GM19239 (cell line): ENCODE measurements at regions not wholly inside any gene's neighbourhood (a gene's known extent, or its start where the extent isn't known, plus 50 kb on each side); places are given as distances from the start of the nearest gene placed in this dataset.
"Not testable (repeated sequence)": the region's sequence is repeated elsewhere in the genome, so short reads cannot be mapped to it uniquely, and the experiment has no call there.

Source experiments
- DNase-seq: peaks from one replicate; pipeline ENCODE4 v3.0.0; 2011; ENCODE audit warnings: low spot score; ENCODE audit not compliant: insufficient read length
- FAIRE-seq: peaks from 2 replicates; lab custom pipeline; 2011; peaks lifted over from hg19 to GRCh38; lab: Jason Lieb, UNC

GRCh38 chr18:55950379-55951166, 362.6 kb upstream of the TCF4 start:
- no peak for DNase-seq
- no peak for FAIRE-seq

GRCh38 chr18:55934821-55935220, 346.8 kb upstream of the TCF4 start:
- FAIRE-seq = no peak
- no peak for DNase-seq

- DNase-seq = no peak
- FAIRE-seq = no peak
Measured at GRCh38 chr18:55932675-55933074, 344.7 kb upstream of the TCF4 start.

- DNase-seq = no peak
- no peak for FAIRE-seq
Measured at GRCh38 chr18:55927831-55928230, 339.8 kb upstream of the TCF4 start.

GRCh38 chr18:55925772-55926171, 337.8 kb upstream of the TCF4 start:
- no peak for FAIRE-seq
- DNase-seq = no peak

- DNase-seq (no peak), FAIRE-seq (no peak)
Measured at GRCh38 chr18:55920063-55920462, 332.1 kb upstream of the TCF4 start.

GRCh38 chr18:55918444-55918843, 330.5 kb upstream of the TCF4 start:
- DNase-seq = no peak

GRCh38 chr18:55912919-55913318, 324.9 kb upstream of the TCF4 start:
- FAIRE-seq = no peak
- no peak for DNase-seq

More at GRCh38 chr18:55918444-55918843, 330.5 kb upstream of the TCF4 start:
- no peak for FAIRE-seq

- FAIRE-seq = no peak
- no peak for DNase-seq
Measured at GRCh38 chr18:55912071-55912470, 324.1 kb upstream of the TCF4 start.

- no peak for DNase-seq
- FAIRE-seq = no peak
Measured at GRCh38 chr18:55910296-55910695, 322.3 kb upstream of the TCF4 start.

- no peak for DNase-seq
- no peak for FAIRE-seq
Measured at GRCh38 chr18:55908901-55909366, 320.9 kb upstream of the TCF4 start.

- DNase-seq (no peak), FAIRE-seq (no peak)
Measured at GRCh38 chr18:55907453-55908175, 319.6 kb upstream of the TCF4 start.

GRCh38 chr18:55906536-55906935, 318.5 kb upstream of the TCF4 start:
- DNase-seq = no peak
- no peak for FAIRE-seq

GRCh38 chr18:55903911-55904310, 315.9 kb upstream of the TCF4 start:
- DNase-seq (no peak), FAIRE-seq (no peak)

- DNase-seq (no peak), FAIRE-seq (no peak)
Measured at GRCh38 chr18:55900380-55900779, 312.4 kb upstream of the TCF4 start.

GRCh38 chr18:55897091-55897689, 309.2 kb upstream of the TCF4 start:
- FAIRE-seq = no peak
- DNase-seq = no peak

GRCh38 chr18:55893948-55894347, 306.0 kb upstream of the TCF4 start:
- FAIRE-seq = no peak
- DNase-seq = no peak

- not testable (repeated sequence) for FAIRE-seq, DNase-seq
Measured at GRCh38 chr18:55892862-55893813, 305.1 kb upstream of the TCF4 start.

- FAIRE-seq = no peak
- no peak for DNase-seq
Measured at GRCh38 chr18:55886886-55887285, 298.9 kb upstream of the TCF4 start.

- DNase-seq (no peak), FAIRE-seq (no peak)
Measured at GRCh38 chr18:55884498-55884897, 296.5 kb upstream of the TCF4 start.
